Peyer's patch (tissue), 4 donors: ENCODE measurements at regions not wholly inside any gene's neighbourhood (a gene's known extent, or its start where the extent isn't known, plus 50 kb on each side); places are given as distances from the start of the nearest gene placed in this dataset.

Source experiments
- DNase-seq, 3 donors: peaks; one replicate each; pipeline ENCODE4 v3.0.0-alpha.2; 2017 to 2019
- H3K27ac ChIP-seq, 4 donors: fragments of 200-600 bp; sonication (generic); one replicate each; pipeline ENCODE4 v1.5.1; 2016 to 2019
- H3K27me3 ChIP-seq, 2 donors: fragments of 200-600 bp; sonication (generic); one replicate each; pipeline ENCODE4 v1.5.1; 2019
- H3K36me3 ChIP-seq, 3 donors: fragments of 200-600 bp; sonication (generic); one replicate each; pipeline ENCODE4 v1.5.1; 2016 to 2019
- H3K4me1 ChIP-seq, 4 donors: fragments of 200-600 bp; sonication (generic); one replicate each; pipeline ENCODE4 v1.5.1; 2016 to 2019
- H3K4me3 ChIP-seq, 4 donors: fragments of 200-600 bp; sonication (generic); 1 replicate in 3 of 4; 2 replicates in 1 of 4; pipeline ENCODE4 v1.5.1; 2016 to 2019; ENCODE audit warnings: mild to moderate bottlenecking in 1 of 4
- H3K9me3 ChIP-seq, 4 donors: fragments of 200-600 bp; sonication (generic); one replicate each; pipeline ENCODE4 v1.5.1; 2016 to 2019; ENCODE audit warnings: mild to moderate bottlenecking in 1 of 4
- CTCF ChIP-seq, 6 experiments: fragments of 450-650 bp in 4 of 6; fragments of 200-600 bp in 2 of 6; sonication (generic) in 1 of 6; IDR thresholded peaks; one replicate each; pipeline ENCODE4 v1.5.1; 2017 to 2019; ENCODE audit warnings: antibody characterized with exemption in 6 of 6, mild to moderate bottlenecking in 3 of 6, moderate library complexity in 1 of 6
- POLR2A ChIP-seq, 2 donors: fragments of 450-650 bp; IDR thresholded peaks; one replicate each; pipeline ENCODE4 v1.5.1; 2017; ENCODE audit warnings: antibody characterized with exemption in 2 of 2, mild to moderate bottlenecking in 2 of 2, moderate library complexity in 2 of 2

DNA sequence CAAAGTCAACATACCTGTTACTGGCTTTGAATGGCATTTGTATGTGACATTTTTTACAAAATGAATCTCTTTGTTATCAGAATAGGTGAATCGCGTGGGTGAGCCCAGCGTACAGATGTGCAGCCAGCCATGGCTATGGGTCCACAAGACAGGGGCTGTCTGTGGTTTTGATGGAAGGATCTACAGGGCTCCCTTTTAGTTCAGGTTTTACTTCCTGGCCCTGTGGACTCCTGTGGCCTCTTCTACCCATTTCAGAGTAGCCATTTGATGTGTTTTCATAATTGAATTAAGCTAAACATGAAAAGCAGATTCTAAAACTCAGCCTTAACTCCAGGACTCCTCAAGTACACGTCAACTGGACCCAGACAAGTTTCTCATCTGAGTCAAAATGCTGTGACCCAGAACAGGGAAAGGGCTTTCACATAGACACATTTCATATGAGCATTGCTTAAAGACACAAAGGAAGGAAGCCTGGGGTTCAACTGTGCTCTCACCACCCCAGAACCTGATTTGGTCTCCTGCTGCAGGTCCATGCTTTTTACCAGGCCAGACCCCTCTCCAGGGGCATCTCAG lies 105.3 kb upstream of the NAA20 start:
- Histone ChIP-seq H3K27me3 (no peaks in the 10 kb centered on the region), H3K9me3 (no peaks in the 10 kb centered on the region), H3K4me3 (no peak overlapping the region), H3K4me1 (peaks cover 0 to 12% (median 0%) of the 10 kb centered on the region in 4 donors), H3K27ac (no peak overlapping the region), H3K36me3 (peaks cover 0 to 1% (median 0%) of the 10 kb centered on the region in 3 donors)
- no peak for TF ChIP-seq CTCF (IDR thresholded peaks at IDR 0.05)
- no peak for TF ChIP-seq POLR2A (IDR thresholded peaks at IDR 0.05)
- no peak for DNase-seq

- TF ChIP-seq POLR2A (IDR thresholded peaks at IDR 0.05) (no peak), CTCF (IDR thresholded peaks at IDR 0.05) (no peak)
- DNase-seq = no peak
- no peaks in the 10 kb centered on the region for H3K27me3 ChIP-seq
- peaks cover 0 to 23% (median 0%) of the 10 kb centered on the region in 4 donors for H3K4me1 ChIP-seq
- H3K36me3 ChIP-seq = no peaks in the 10 kb centered on the region
- no peaks in the 10 kb centered on the region for H3K9me3 ChIP-seq
- H3K4me3 ChIP-seq = no peak overlapping the region
- no peak overlapping the region for H3K27ac ChIP-seq
These were observed 103.8 kb upstream of the NAA20 start for GRCh38 chr20:19913349-19913748.

DNA sequence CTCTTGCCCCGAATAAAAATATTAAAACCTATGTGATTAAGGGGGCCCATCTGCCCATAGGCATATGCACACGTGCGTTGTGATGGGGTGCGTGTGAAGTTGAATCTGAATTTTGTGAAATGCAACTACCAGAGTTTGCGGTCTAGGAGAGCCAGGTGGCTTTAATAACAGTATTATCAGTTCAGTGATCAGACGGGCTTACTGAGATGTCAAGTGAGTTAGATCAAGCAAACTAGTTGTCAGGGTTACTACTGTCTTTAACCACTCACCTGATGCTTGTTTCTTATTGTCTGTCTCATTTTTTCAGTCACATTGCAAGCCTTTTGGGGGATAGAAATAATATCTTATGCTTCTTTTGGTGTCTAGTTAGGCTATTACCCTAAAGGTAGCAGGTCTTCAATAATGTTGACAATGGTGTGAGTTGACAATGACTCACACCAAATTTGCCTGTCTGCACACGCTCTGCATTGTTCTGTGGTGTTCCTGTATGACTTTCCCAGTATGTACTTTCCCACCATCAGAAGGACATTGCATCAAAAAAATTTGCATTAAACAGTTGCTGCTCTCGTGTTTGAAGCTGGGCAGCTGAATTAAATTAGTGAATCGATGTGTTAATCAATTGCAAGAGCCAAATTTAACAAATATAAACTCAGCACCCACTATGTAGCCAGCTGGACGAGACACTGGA lies 103.1 kb upstream of the NAA20 start:
- TF ChIP-seq CTCF (IDR thresholded peaks at IDR 0.05) (no peak), POLR2A (IDR thresholded peaks at IDR 0.05) (no peak)
- H3K9me3 ChIP-seq = no peaks in the 10 kb centered on the region
- peak overlapping the region in 1 of 4 donors; percentile 0 for H3K27ac ChIP-seq
- no peaks in the 10 kb centered on the region for H3K27me3 ChIP-seq
- DNase-seq = no peak
- H3K36me3 ChIP-seq = no peaks in the 10 kb centered on the region
- no peak overlapping the region for H3K4me3 ChIP-seq
- peaks cover 0 to 23% (median 0%) of the 10 kb centered on the region in 4 donors for H3K4me1 ChIP-seq

GRCh38 chr20:19915111-19915798 lies 101.9 kb upstream of the NAA20 start:
- TF ChIP-seq CTCF (IDR thresholded peaks at IDR 0.05) (no peak), POLR2A (IDR thresholded peaks at IDR 0.05) (no peak)
- no peak for DNase-seq
- H3K4me1 ChIP-seq = peaks cover 0 to 21% (median 0%) of the 10 kb centered on the region in 4 donors
- peak overlapping the region in 3 of 4 donors; percentile 0 to 49 (median 38) for H3K27ac ChIP-seq
- no peaks in the 10 kb centered on the region for H3K27me3 ChIP-seq
- no peak overlapping the region for H3K4me3 ChIP-seq
- H3K9me3 ChIP-seq = no peaks in the 10 kb centered on the region
- H3K36me3 ChIP-seq = no peaks in the 10 kb centered on the region

GRCh38 chr20:19916531-19917485 lies 100.4 kb upstream of the NAA20 start:
- no peak overlapping the region for H3K27ac ChIP-seq
- H3K4me3 ChIP-seq = no peak overlapping the region
- H3K27me3 ChIP-seq = no peaks in the 10 kb centered on the region
- H3K36me3 ChIP-seq = peaks cover 0 to 7% (median 0%) of the 10 kb centered on the region in 3 donors
- H3K4me1 ChIP-seq = peaks cover 0 to 13% (median 0%) of the 10 kb centered on the region in 4 donors
- no peak for DNase-seq
- TF ChIP-seq CTCF (IDR thresholded peaks at IDR 0.05) = no peak
- TF ChIP-seq POLR2A (IDR thresholded peaks at IDR 0.05) = no peak
- no peaks in the 10 kb centered on the region for H3K9me3 ChIP-seq
